ENCODE measurements at regions not wholly inside any gene's neighbourhood (a gene's known extent, or its start where the extent isn't known, plus 50 kb on each side); places are given as distances from the start of the nearest gene placed in this dataset.

- H3K4me1 ChIP-seq (ENCODE audit: insufficient read depth, low read length, poor library complexity, severe bottlenecking), result no peaks in the 10 kb centered on the region
- DNase-seq (ENCODE audit: low spot score), result no peak
- H3K9me3 ChIP-seq (ENCODE audit: low read depth, low read length, poor library complexity, severe bottlenecking), result no peaks in the 10 kb centered on the region
- TF ChIP-seq, protein P1, sequence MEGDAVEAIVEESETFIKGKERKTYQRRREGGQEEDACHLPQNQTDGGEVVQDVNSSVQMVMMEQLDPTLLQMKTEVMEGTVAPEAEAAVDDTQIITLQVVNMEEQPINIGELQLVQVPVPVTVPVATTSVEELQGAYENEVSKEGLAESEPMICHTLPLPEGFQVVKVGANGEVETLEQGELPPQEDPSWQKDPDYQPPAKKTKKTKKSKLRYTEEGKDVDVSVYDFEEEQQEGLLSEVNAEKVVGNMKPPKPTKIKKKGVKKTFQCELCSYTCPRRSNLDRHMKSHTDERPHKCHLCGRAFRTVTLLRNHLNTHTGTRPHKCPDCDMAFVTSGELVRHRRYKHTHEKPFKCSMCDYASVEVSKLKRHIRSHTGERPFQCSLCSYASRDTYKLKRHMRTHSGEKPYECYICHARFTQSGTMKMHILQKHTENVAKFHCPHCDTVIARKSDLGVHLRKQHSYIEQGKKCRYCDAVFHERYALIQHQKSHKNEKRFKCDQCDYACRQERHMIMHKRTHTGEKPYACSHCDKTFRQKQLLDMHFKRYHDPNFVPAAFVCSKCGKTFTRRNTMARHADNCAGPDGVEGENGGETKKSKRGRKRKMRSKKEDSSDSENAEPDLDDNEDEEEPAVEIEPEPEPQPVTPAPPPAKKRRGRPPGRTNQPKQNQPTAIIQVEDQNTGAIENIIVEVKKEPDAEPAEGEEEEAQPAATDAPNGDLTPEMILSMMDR (conservative IDR thresholded peaks at IDR 0.05; ENCODE audit: low read depth, low read length), result no peak
- no peak for TF ChIP-seq EZH2 (IDR thresholded peaks at IDR 0.05; ENCODE audit: borderline replicate concordance, low read depth, low read length, poor library complexity, severe bottlenecking)
- ChIA-PET POLR2A (ENCODE audit: low non-redundant PET) (no interaction called here), CTCF (no interaction called here)
- H3K27ac ChIP-seq (ENCODE audit: low read depth, low read length, poor library complexity, severe bottlenecking), result no peak overlapping the region
- H3K27me3 ChIP-seq (replicated peaks; ENCODE audit: insufficient read depth, low read depth, low read length, poor library complexity), result no peaks in the 10 kb centered on the region
- intact Hi-C loops (cut with micrococcal nuclease; ENCODE audit: unreplicated experiment), result no loop called here
- BruUV-seq (replicated peaks), result no TSS peak
- no peaks in the 10 kb centered on the region for H3K36me3 ChIP-seq (ENCODE audit: insufficient read depth, low read length, poor library complexity, severe bottlenecking)
- H3K4me3 ChIP-seq (ENCODE audit: low read depth, low read length, poor library complexity, severe bottlenecking), result no peak overlapping the region
These were observed 492.3 kb downstream of the ZEB2 start for GRCh38 chr2:144027593-144027992.

- no peak for DNase-seq (ENCODE audit: low spot score)
- ChIA-PET CTCF (no interaction called here), POLR2A (ENCODE audit: low non-redundant PET) (no interaction called here)
- Histone ChIP-seq H3K4me1 (ENCODE audit: insufficient read depth, low read length, poor library complexity, severe bottlenecking) (no peaks in the 10 kb centered on the region), H3K9me3 (ENCODE audit: low read depth, low read length, poor library complexity, severe bottlenecking) (peaks cover 1% of the 10 kb centered on the region), H3K4me3 (ENCODE audit: low read depth, low read length, poor library complexity, severe bottlenecking) (no peak overlapping the region), H3K27ac (ENCODE audit: low read depth, low read length, poor library complexity, severe bottlenecking) (no peak overlapping the region), H3K27me3 (replicated peaks; ENCODE audit: insufficient read depth, low read depth, low read length, poor library complexity) (no peaks in the 10 kb centered on the region), H3K36me3 (ENCODE audit: insufficient read depth, low read length, poor library complexity, severe bottlenecking) (no peaks in the 10 kb centered on the region)
- no peak for TF ChIP-seq EZH2 (IDR thresholded peaks at IDR 0.05; ENCODE audit: borderline replicate concordance, low read depth, low read length, poor library complexity, severe bottlenecking)
- TF ChIP-seq, protein P1 (conservative IDR thresholded peaks at IDR 0.05; ENCODE audit: low read depth, low read length), result no peak
- BruUV-seq (replicated peaks), result no TSS peak
- intact Hi-C loops (cut with micrococcal nuclease; ENCODE audit: unreplicated experiment), result no loop called here
These were observed 493.2 kb downstream of the ZEB2 start for GRCh38 chr2:144026753-144027152.

DNA sequence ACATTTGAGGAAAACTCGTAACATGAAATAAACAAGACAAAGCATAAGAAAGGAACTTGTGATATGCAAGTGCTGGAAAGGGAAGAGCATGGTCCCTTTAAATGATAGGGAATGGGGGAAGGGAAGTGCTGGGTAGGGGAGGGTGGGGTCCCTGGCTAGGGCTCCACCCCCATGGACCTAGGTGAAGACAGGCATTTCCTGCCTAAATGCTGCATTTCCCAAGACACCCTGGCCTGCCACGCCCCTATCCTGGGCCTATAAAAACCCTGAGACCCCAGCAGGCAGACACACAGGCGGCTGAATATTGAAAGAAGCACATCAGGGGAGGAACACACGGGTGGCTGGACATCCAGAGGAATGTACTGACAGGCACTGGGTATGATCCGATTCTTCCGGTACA, 499.9 kb downstream of the ZEB2 start:
- no peak for DNase-seq (ENCODE audit: low spot score)
- no peaks in the 10 kb centered on the region for H3K36me3 ChIP-seq (ENCODE audit: insufficient read depth, low read length, poor library complexity, severe bottlenecking)
- CTCF ChIA-PET, result no interaction called here

More for the DNA sequence above, 499.9 kb downstream of the ZEB2 start:
- Histone ChIP-seq H3K27ac (ENCODE audit: low read depth, low read length, poor library complexity, severe bottlenecking) (no peak overlapping the region), H3K9me3 (ENCODE audit: low read depth, low read length, poor library complexity, severe bottlenecking) (peaks cover 6% of the 10 kb centered on the region), H3K4me1 (ENCODE audit: insufficient read depth, low read length, poor library complexity, severe bottlenecking) (no peaks in the 10 kb centered on the region), H3K27me3 (replicated peaks; ENCODE audit: insufficient read depth, low read depth, low read length, poor library complexity) (no peaks in the 10 kb centered on the region), H3K4me3 (ENCODE audit: low read depth, low read length, poor library complexity, severe bottlenecking) (no peak overlapping the region)
- POLR2A ChIA-PET (ENCODE audit: low non-redundant PET), result no interaction called here
- BruUV-seq (replicated peaks), result no TSS peak
- intact Hi-C loops (cut with micrococcal nuclease; ENCODE audit: unreplicated experiment), result no loop called here
- TF ChIP-seq, protein P1 (conservative IDR thresholded peaks at IDR 0.05; ENCODE audit: low read depth, low read length), result no peak
- no peak for TF ChIP-seq EZH2 (IDR thresholded peaks at IDR 0.05; ENCODE audit: borderline replicate concordance, low read depth, low read length, poor library complexity, severe bottlenecking)
